Neural cell (in vitro differentiated cells): ENCODE measurements at regions not wholly inside any gene's neighbourhood (a gene's known extent, or its start where the extent isn't known, plus 50 kb on each side); places are given as distances from the start of the nearest gene placed in this dataset.

Source experiments
- EP300 ChIP-seq: fragments of 450-650 bp; conservative IDR thresholded peaks from 2 replicates; pipeline ENCODE4 v1.6.1; 2014; ENCODE audit warnings: antibody characterized with exemption, mild to moderate bottlenecking, moderate library complexity; ENCODE audit not compliant: poor library complexity, severe bottlenecking
- EZH2 ChIP-seq: fragments of 200-600, 300-800 bp; shearing (Covaris generic), sonication (generic); IDR thresholded peaks from 2 replicates; pipeline ENCODE4 v1.6.1; 2014; ENCODE audit warnings: antibody characterized with exemption, low read length, borderline replicate concordance, mild to moderate bottlenecking; ENCODE audit not compliant: insufficient read depth, poor library complexity, severe bottlenecking
- POLR2AphosphoS5 ChIP-seq: IDR thresholded peaks from 2 replicates; pipeline ENCODE4 v1.6.1; 2012
- SMC3 ChIP-seq: fragments of 450-650 bp; conservative IDR thresholded peaks from 2 replicates; pipeline ENCODE4 v1.6.1; 2014; ENCODE audit warnings: antibody characterized with exemption, mild to moderate bottlenecking, moderate library complexity; ENCODE audit not compliant: poor library complexity
- TAF1 ChIP-seq: IDR thresholded peaks from 2 replicates; pipeline ENCODE4 v1.6.1; 2012; ENCODE audit warnings: low read depth
- TF ChIP-seq, protein P1 (sequence below): fragments of 450-650 bp; IDR thresholded peaks from 2 replicates; pipeline ENCODE4 v1.5.1; 2014; ENCODE audit warnings: antibody characterized with exemption, mild to moderate bottlenecking, moderate library complexity; ENCODE audit not compliant: poor library complexity, severe bottlenecking

DNA sequence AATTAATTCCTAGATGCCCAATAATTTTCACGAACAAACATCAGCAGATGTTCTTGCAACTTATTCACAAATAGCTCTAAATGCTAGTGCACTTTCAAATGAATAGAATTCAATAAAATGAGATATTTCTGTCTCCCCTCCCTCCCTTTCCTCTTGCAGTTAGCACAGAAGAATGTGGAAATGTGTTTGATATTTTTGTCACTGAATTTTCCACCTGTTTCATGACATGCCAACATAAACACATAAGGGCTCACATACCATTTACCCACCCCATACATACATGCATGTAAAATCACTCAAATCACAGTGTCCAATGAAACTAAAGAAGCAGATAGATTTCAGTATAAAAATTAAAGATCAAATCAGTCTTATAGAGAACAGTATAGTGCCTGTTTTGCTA is 746.9 kb upstream of the MARCKS start:
- TF ChIP-seq EZH2 = no peak
- no peak for TF ChIP-seq SMC3
- TF ChIP-seq, protein P1, sequence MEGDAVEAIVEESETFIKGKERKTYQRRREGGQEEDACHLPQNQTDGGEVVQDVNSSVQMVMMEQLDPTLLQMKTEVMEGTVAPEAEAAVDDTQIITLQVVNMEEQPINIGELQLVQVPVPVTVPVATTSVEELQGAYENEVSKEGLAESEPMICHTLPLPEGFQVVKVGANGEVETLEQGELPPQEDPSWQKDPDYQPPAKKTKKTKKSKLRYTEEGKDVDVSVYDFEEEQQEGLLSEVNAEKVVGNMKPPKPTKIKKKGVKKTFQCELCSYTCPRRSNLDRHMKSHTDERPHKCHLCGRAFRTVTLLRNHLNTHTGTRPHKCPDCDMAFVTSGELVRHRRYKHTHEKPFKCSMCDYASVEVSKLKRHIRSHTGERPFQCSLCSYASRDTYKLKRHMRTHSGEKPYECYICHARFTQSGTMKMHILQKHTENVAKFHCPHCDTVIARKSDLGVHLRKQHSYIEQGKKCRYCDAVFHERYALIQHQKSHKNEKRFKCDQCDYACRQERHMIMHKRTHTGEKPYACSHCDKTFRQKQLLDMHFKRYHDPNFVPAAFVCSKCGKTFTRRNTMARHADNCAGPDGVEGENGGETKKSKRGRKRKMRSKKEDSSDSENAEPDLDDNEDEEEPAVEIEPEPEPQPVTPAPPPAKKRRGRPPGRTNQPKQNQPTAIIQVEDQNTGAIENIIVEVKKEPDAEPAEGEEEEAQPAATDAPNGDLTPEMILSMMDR = no peak
- no peak for TF ChIP-seq TAF1
- no peak for TF ChIP-seq POLR2AphosphoS5
- no peak for TF ChIP-seq EP300
